ENCODE measurements at regions not wholly inside any gene's neighbourhood (a gene's known extent, or its start where the extent isn't known, plus 50 kb on each side); places are given as distances from the start of the nearest gene placed in this dataset.
"Not testable (repeated sequence)": the region's sequence is repeated elsewhere in the genome, so short reads cannot be mapped to it uniquely, and the experiment has no call there.

DNA sequence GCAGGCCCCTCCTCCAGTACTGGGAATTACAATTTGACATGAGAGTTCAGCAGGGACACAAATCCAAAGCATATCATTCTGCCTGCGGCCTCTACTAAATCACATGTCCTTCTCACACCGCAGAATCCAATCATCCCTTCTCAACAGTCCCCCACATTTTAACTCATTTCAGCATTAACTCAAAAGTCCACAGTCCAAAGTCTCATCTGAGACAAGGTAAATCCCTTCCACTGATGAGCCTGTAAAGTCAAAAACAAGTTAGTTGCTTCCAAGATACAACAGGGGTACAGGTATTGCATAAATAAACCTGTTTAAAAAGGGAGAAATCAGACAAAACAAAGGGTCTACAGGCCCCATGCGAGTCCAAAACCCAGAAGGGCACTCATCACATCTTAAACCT, 64.0 kb downstream of the EBNA1BP2 start:
- no peak for DNase-seq

DNA sequence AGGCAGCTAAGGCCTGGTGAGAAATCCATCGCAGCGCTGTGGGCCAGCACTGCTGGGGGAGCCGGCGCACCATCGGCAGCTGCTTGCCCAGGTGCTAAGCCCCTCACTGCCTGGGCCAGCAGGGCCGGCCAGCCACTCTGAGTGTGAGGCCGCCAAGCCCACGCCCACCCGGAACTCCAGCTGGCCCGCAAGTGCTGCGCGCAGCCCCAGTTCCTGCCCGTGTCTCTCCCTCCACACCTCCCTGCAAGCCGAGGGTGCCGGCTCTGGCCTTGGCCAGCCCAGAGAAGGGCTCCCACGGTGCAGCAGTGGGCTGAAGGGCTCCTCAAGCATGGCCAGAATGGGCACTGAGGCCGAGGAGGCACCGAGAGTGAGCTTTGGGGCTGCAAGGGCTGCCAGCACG, 64.4 kb downstream of the EBNA1BP2 start:
- no peak for DNase-seq

DNA sequence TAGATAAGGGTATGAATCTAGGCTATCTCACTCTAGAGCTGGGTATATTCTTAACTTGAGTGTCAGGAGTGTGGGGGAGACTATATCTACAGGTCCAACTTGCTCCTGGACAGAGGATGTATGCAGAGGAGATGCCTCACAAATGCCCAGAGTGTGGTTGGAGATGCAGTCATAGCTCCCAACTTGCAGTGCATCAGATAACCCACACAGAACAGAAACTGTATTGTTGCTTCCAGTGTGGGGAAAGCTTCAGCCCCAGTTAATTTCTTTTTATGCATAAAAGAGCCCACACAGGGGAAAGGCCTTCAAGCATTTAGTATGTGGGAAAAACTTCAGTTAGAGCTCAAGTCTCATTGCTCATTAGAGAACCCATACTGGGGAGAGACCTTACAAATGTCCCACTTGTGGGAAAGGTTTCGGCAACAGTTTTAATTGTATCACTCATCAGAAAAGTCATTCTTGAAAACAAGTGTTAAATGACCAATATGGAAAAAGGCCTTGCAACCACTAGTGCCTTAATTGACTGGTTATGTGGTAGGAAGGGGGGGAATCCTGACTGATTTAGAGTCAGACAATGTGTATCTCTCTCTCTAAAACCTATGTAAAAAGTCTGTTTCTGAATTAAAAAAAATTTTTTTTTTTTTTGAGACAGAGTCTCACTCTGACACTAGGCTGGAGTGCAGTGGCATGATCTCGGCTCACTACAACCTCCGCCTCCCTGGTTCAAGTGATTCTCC, 67.9 kb downstream of the EBNA1BP2 start:
- DNase-seq, result no peak

DNA sequence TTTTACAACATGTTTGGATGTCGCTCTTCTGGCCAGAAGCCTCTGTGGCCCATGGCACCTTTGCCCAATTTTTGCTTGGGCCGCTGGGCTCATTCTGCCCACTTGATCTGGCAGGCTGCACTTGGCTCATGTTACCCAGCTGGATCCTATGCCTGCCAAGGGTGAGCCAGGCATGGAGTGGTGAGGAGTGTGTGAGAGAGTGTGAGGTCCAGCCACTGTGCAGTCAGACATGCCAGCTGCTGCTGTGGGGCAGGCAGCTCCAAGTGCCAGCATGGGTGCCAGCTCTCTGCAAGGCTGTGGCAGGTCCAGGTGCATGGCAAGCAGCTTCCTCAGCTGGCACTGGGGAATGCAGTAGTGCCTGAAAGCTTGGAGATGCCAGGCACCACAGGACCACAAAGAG, 71.0 kb downstream of the EBNA1BP2 start:
- no peak for DNase-seq

DNA sequence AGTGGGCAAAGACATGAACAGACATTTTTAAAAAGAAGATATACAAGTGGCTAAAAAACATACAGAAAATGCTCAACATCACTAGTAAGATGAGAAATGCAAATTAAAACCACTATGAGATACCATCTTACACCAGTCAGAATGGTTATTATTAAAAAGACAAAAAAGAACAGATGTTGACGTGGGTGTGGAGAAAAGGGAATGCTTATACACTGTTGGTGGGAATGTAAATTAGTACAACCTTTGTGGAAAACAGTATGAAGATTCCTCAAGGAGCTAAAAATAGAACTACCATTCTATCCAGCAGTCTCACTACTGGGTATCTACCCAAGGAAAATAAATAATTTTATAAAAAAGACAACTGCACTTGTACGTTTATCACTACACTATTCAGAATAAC, 73.9 kb downstream of the EBNA1BP2 start:
- DNase-seq, result no peak

DNA sequence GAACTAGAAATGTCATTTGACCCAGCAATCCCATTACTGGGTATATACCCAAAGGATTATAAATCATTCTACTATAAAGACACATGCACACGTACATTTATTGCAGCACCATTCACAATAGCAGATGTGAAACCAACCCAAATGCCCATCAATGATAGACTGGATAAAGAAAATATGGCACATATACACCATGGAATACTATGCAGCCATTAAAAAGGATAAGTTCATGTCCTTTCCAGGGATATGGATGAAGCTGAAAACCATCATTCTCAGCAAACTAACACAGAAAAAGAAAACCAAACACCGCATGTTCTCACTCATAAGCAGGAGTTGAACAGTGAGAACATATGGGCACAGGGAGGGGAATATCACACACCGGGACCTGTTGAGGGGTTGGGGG, 75.6 kb downstream of the EBNA1BP2 start:
- DNase-seq, result not testable (repeated sequence)

DNA sequence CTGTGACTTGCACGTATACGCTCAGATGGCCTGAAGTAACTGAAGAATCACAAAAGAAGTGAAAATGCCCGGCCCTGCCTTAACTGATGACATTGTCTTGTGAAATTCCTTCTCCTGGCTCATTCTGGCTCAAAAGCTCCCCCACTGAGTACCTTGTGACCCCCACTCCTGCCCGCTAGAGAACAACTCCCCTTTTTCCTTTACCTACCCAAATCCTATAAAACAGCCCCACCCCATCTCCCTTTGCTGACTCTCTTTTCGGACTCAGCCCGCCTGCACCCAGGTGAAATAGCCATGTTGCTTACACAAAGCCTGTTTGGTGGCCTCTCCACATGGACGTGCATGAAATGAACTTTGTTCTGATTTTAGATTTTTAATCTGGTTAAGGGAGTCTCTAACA, 81.3 kb downstream of the EBNA1BP2 start:
- DNase-seq, result not testable (repeated sequence)

DNA sequence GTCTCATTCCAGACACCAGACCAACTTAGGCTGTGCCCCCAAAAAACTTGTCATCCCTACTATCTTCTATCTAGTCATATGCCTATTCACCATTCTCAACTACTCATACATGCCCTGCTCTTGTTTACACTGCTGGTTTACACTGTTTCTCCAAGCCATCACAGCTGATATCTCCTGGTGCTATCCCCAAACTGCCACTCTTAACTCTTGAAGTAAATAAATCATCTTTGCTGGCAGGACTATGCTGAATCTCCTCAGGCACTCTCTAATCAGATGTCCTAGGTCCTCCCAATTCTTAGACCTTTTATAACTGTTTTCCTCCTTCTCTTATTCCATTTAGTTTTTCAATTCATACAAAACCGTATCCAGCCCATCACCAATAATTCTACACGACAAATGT, 81.9 kb downstream of the EBNA1BP2 start:
- not testable (repeated sequence) for DNase-seq

DNA sequence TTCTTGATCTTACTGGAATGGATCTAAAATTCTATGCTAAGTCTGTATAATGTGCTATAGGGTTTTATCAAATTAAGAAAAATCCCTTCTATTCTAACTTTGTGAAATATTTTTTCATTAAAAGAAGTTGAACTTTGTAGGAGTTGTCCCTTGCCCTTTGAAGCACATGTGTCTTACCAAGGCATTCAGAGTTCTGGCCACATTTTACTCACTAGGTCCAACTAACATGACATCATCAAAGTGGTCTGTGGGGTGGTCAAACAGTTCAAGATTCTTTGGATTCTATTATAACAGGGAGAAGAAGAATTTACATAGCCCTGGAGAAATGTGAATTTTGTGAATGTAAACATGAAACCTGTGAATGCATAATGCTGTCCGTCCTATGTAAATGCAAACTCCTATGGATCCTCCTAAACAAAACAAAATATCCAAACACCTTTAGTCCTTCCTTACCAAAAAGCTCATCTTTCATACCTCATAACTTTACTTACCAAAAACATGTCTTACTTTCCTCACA, 88.7 kb downstream of the EBNA1BP2 start:
- no peak for DNase-seq

DNA sequence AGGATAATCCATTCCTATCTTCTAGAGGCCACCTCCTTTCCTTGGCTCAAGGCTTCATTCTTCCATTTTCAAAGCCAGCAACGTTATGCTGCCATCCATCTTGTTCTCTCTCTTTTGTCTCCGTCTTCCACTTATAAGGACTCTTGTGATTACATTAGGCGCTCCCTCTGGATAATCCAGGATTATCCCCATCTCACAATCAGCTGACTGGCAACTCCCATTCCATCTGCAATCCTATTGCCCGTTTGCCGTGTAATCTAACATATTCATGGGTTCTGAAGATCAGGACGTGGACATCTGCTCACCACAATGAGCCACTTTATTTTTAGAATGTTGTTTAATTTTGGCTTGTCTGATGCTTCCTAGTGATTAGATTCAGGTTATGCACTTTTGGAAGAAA, 89.3 kb downstream of the EBNA1BP2 start:
- no peak for DNase-seq

DNA sequence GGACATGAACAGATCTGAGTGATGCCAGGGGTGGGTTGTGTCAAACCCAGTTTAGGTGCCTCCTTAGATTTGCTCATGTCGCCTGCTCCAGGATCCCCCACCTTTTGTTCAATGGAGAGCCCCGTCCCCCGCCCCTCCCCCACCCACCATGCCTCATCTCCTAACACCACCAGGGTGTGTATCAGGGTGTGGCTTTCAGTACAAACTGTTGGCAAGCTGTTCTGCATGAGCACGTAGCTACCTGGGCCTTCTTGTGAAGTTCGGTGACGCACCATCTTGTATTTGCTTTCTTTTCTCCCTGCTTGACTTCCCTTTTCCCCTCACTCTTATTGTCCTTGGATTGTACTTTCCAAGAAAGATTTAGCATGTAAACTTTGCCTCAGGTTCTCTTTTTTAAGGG, 94.8 kb downstream of the EBNA1BP2 start:
- DNase-seq, result no peak

DNA sequence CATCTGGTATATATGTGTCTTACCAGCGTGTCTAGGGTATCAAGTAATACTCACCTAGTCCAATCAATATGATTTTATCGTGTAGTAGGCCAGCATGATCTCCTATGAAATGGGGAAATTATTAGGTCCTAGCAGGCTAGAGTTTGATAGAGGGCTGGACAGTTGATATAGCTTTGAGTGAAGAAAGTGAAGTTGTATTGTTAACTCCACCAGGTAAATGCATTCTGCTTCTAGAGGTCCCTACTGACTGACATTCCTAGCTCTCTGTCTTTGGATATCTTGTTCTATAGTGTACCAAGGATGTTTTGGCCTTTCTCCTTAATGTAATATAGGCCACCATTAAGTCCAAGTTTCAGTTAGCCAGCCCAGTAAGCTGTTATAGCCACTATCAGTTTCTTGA, 97.4 kb downstream of the EBNA1BP2 start:
- DNase-seq, result no peak

DNA sequence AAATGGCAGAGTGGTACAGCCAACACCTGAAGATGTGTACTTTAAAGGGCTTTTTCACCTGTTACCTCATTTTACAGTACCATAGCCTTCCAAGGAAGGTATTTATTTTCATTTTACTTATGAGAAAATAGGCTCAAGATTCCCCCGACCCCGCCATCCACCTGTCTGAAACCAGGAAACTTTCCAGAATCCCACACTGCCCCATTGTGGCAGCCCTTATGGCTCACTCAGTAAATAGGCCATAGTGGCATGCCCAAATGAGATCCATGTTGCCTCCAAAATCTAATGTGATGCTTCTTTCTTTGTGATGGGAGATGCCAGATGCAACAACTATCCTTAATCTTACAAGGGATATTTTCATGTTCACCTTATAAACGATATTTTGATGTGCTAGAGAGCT, 97.8 kb downstream of the EBNA1BP2 start:
- no peak for DNase-seq

DNA sequence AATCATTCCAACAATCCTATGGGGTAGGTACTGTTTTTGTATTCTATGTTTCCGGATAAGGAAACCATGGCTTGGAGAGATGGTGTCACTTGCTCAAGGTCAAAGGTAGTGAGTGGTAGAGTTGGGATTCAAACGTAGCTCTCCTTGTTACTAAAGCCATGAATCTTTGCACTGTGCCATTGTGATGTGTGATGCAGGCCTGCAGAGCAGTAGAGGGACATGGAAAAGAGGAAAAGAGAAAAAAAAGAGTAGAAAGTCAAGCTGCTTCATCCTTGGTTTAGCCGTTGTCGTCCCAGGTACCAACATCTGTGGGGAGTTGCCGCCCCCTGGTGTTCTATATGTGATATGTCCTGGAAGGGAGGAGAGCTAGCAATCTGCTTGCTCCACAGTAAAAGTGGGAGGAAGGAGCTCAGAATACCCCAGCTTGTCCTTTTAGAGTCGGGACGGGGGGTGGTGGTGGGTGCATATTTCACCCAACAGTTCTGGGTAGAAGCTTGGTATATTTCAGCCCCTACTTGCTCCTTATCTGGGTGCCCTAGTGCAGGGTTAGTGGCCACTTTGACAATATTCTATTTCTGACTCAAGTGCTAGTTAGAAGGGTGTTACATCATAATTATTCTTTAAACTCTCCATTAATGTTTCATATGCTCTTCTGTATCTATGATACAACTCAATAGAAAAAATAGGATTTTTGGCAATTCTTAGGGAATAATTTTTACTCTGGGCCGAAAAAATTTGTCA, 98.4 kb downstream of the EBNA1BP2 start:
- peak; percentile 74 for DNase-seq

DNA sequence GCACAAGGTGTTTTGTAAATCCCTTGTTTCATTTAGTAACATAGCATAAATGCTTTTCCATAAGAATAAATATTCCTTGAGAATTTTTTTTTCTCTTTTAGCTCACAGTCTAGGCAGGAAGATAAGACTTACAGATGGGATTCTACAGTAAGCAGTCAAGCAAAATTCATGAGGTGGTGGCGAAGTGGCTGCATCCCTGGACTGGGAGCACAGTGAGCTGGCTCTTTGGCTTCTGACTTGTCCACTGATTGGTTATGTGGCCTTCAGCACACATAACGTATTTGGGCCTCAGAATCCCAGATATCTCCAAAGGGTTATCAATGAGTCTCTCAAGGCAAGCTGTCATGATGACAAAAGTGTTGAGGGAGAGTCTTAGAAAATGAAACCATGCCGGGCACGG, 99.8 kb downstream of the EBNA1BP2 start:
- DNase-seq, result no peak

DNA sequence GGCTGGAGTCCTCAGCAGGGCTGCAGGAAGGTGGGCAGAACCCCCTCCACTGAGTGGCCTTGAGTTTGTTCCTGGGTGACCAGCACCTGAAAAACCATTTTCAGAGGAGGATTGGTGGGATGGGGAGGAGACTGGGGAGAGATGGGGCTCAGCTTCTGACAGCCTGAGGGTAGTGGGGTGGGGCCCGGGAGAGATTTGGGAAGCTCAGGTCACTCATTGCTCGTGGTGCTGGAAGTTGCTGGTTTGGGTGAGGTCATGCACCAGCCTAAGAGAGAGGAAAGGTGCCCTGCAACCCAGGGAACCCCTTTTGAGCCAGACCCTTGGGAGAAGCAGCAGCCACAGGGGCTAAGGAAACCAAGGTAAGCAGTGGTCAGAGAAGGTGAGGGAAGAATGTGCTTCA, 100.8 kb downstream of the EBNA1BP2 start:
- no peak for DNase-seq

DNA sequence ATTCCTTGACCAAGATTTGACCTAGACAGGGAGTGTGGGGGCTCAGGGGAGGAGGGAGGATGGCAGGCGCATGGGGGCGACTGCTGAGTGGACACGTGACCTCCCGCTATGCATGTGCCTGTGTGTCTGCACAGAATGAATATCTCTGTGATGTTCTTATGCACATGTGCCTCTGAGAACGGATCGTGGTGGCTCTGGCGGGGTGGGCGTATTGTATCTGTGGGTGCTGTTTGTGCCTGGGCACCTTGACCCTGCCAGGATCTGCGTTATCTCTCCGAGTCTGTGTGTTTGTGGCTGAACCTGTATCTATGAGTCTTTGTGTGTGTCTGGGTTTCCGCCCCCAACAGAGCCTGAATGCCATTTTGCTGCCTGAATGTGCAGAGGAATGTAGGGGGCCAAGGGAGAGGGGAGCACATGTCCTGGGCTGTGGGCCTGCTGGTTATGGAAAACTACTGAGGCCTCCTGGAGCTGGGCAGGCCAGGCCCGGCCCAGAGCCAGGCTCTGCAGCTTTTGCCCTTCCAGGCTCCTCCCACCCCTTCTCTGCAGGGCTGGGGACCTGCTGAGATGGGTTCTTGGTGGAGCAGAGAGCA, 102.5 kb downstream of the EBNA1BP2 start:
- DNase-seq, result no peak

DNA sequence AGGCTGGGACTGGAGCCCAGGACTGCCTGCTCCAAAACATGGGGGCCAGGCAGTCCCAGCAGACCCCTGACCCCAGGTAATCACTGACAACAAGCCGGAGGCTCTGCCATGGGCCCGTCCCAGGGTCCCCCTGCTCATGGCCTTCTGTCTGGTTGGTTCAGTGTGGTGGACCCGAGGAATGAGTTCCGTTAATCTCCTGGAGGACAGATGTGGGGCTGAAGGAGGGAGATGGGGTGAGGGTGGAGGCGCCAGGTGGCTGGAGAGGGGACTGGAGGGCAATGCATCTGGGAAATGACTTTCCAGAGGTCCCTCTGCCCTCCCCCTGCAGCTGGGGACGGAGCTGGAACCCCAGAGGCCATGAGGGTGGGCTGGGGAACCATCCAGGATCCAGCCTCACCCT, 103.2 kb downstream of the EBNA1BP2 start:
- no peak for DNase-seq

DNA sequence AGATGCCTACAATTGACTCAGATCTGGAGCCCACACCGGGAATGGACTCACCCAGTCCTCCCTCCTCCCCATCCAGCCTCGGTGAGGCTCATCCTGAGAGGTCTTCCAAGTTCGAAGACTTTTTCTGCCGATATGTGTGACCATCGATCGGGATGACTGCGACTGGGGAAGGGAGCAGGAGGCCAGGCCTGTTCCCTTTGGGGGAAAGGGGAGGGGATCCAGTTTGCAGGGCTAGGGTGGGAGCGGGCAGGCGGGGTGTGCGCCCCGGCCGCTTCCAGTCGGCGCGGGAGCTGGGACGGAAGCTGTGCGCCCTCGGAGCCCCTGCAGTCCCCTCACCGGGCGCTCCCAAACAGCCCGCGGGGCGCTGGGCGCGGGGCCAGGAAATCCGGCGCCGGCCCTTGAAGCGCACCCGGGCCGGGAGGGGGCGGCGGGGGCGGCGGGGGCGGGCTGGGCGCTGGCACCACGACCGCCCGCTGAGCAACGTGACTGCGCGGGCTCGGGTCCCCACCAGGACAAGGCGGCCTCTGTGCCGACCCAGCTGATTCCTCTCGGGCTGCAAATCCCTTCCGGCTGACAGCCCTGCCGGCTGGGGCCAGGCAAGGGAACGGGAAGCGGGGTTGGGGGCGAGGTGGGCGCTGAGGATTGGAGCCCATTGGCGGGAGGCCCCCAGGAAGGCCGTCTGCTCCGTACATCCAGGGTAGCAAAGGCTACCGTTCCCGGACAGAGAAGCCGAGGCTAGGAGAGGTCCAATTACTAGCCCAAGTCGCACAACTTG, 103.9 kb downstream of the EBNA1BP2 start:
- peak; percentile 11 for DNase-seq

DNA sequence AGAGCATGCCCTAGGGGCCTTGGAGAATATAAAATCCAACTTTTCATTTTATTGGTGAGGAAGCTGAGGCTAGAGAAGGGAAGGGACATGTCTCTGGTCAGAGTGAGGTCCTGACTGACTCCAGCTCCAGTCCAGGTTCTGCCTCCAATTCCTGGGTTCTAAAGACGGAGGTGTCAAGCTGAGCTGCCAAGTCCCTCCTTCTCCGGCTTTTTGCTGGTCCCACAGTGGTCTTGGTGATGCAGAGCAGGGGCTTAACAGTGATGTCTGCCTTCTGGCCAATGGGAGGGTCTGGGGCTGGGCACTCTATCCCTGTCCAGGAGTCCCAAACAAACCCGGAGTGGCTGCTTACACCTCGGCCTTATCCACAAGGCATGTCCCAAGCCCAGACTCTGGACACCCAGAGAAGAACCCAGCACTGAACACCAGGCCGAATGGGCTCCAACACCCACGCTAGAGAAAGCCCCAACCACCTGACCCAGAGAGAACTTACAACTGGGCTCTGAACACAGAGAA, 104.8 kb downstream of the EBNA1BP2 start:
- DNase-seq, result no peak

DNA sequence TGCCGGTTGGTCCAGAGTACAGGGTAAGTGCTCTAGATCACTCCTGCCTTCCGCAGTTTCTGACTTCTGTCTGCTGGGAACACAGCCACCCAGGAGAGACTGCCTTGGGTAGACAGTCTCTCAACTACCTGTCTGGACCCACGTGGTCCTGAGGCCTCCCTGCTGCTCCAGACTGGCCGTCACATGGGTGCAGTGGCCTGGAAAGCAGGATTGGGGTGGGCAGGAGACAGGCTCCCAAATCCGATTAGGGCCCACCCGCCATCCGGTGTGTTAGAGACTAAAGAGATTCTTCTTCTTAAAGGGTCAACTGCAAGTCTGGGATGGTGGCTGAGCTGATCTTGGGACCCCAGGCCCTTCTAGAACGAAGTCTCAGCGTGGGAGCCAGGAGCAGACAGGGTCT, 105.5 kb downstream of the EBNA1BP2 start:
- no peak for DNase-seq

DNA sequence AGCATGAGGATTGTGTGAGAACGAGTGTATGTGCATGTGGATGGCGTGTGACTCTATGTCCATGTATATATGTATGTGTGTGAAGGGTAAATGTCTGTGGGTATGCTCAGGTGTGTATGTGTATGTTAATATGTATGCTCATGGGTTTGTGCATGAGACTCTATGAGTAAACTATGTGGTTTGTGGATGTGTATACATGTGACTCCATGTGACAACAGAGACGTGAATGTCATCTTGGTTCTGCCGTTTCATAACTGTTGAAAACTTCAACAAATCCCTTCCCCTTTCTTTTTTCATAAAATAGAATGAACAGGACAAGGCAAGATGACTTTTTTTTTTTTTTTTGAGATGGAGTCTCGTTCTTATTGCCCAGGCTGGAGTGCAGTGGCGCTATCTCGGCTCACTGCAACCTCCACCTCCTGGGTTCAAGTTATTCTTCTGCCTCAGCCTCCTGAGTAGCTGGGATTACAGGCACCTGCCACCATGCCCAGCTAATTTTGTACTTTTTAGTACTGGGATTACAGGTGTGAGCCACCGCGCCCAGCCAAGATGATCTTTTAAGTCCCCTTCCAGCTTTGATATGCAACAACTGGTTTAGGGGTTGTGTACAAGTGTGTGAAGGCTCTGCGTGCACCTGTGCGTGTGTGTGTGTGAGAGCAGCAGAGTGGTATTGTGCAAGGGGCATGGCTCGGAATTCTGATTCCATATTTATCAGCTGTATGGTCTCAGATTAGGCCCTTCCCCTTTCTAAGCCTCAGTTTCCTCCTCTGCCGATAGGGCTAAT, 106.3 kb downstream of the EBNA1BP2 start:
- no peak for DNase-seq

All from activated naive CD4-positive, alpha-beta T cell treated with Interleukin-2 at 50 U/mL for 16 hours (primary cell).